Neural cell (in vitro differentiated cells): ENCODE measurements at regions not wholly inside any gene's neighbourhood (a gene's known extent, or its start where the extent isn't known, plus 50 kb on each side); places are given as distances from the start of the nearest gene placed in this dataset.

ENCODE experiments used
- CTCF ChIP-seq: fragments of 450-650 bp; IDR thresholded peaks from 2 replicates; pipeline ENCODE4 v1.5.1; 2014; ENCODE audit warnings: antibody characterized with exemption, mild to moderate bottlenecking, moderate library complexity; ENCODE audit not compliant: poor library complexity, severe bottlenecking
- EP300 ChIP-seq: fragments of 450-650 bp; conservative IDR thresholded peaks from 2 replicates; pipeline ENCODE4 v1.6.1; 2014; ENCODE audit warnings: antibody characterized with exemption, mild to moderate bottlenecking, moderate library complexity; ENCODE audit not compliant: poor library complexity, severe bottlenecking
- EZH2 ChIP-seq: fragments of 200-600, 300-800 bp; shearing (Covaris generic), sonication (generic); IDR thresholded peaks from 2 replicates; pipeline ENCODE4 v1.6.1; 2014; ENCODE audit warnings: antibody characterized with exemption, low read length, borderline replicate concordance, mild to moderate bottlenecking; ENCODE audit not compliant: insufficient read depth, poor library complexity, severe bottlenecking
- MXI1 ChIP-seq: fragments of 450-650 bp; conservative IDR thresholded peaks from 2 replicates; pipeline ENCODE4 v1.6.1; 2014; ENCODE audit warnings: antibody characterized with exemption, mild to moderate bottlenecking; ENCODE audit not compliant: poor library complexity, severe bottlenecking
- POLR2AphosphoS5 ChIP-seq: IDR thresholded peaks from 2 replicates; pipeline ENCODE4 v1.6.1; 2012
- SMC3 ChIP-seq: fragments of 450-650 bp; conservative IDR thresholded peaks from 2 replicates; pipeline ENCODE4 v1.6.1; 2014; ENCODE audit warnings: antibody characterized with exemption, mild to moderate bottlenecking, moderate library complexity; ENCODE audit not compliant: poor library complexity

- TF ChIP-seq SMC3 (no peak), CTCF (no peak), POLR2AphosphoS5 (no peak), EZH2 (no peak), EP300 (no peak), MXI1 (no peak)
Observed at GRCh38 chr4:180768610-180769009, 1474.6 kb upstream of the TENM3 start.
